IMR-90 (cell line): ENCODE measurements at regions not wholly inside any gene's neighbourhood (a gene's known extent, or its start where the extent isn't known, plus 50 kb on each side); places are given as distances from the start of the nearest gene placed in this dataset.

Source experiments
- ATAC-seq: fragments of 200-7000 bp; cut with Tn5 transposase; 2 replicates; pipeline ENCODE4 v1.9.1; 2020; ENCODE audit warnings: low read depth, mild to moderate bottlenecking, moderate library complexity
- BruUV-seq: library from RNA; stranded (reverse); fragments of 400-500 nt; replicated peaks from 2 replicates; lab custom pipeline; 2021; lab: Mats Ljungman, UMichigan
- CTCF ChIA-PET: fragments of 300-600 bp; formaldehyde crosslinking; extraction: SDS; loops from one replicate; lab custom pipeline; 2021; ENCODE audit warnings: antibody characterized with exemption; lab: Yijun Ruan, JAX
- POLR2A ChIA-PET: fragments of 300-600 bp; sonication (Branson Sonifier 250); formaldehyde crosslinking; loops from one replicate; lab custom pipeline; 2022; ENCODE audit warnings: antibody characterized with exemption; ENCODE audit not compliant: unreplicated experiment; lab: Charles Lee
- DNase-seq: peaks from one replicate; pipeline ENCODE4 v3.0.0; 2013
- H2AFZ ChIP-seq: replicated peaks from 2 replicates; pipeline ENCODE3; 2013; ENCODE audit warnings: low read length, mild to moderate bottlenecking; ENCODE audit not compliant: poor library complexity
- H2AK5ac ChIP-seq: 2 replicates; pipeline ENCODE4 v1.6.1; 2013; ENCODE audit warnings: low read depth, low read length, inconsistent platforms
- H2AK9ac ChIP-seq: replicated peaks from 2 replicates; pipeline ENCODE3; 2013; ENCODE audit warnings: mild to moderate bottlenecking, low read depth, low read length, moderate library complexity; ENCODE audit not compliant: poor library complexity
- H2BK120ac ChIP-seq: 2 replicates; pipeline ENCODE4 v1.6.1; 2013; ENCODE audit warnings: low read depth, low read length, inconsistent platforms
- H2BK15ac ChIP-seq: 3 replicates; pipeline ENCODE4 v1.6.1; 2013; ENCODE audit warnings: low read depth, low read length, inconsistent platforms
- H2BK20ac ChIP-seq: 2 replicates; pipeline ENCODE4 v1.6.1; 2013; ENCODE audit warnings: low read depth, mild to moderate bottlenecking, inconsistent platforms, low read length, moderate library complexity
- H2BK5ac ChIP-seq: 2 replicates; pipeline ENCODE4 v1.6.1; 2013; ENCODE audit warnings: mild to moderate bottlenecking, low read depth, low read length, inconsistent platforms; ENCODE audit not compliant: poor library complexity, severe bottlenecking
- H3K14ac ChIP-seq: replicated peaks from 2 replicates; pipeline ENCODE4 v1.6.1; 2013; ENCODE audit warnings: low read depth, low read length, inconsistent platforms
- H3K18ac ChIP-seq: 2 replicates; pipeline ENCODE4 v1.6.1; 2013; ENCODE audit warnings: low read depth, low read length, control low read depth
- H3K23ac ChIP-seq: 2 replicates; pipeline ENCODE4 v1.6.1; 2013; ENCODE audit warnings: low read depth, low read length, inconsistent platforms
- H3K27ac ChIP-seq: 2 replicates; pipeline ENCODE4 v1.5.1; 2013; ENCODE audit warnings: mild to moderate bottlenecking, control low read depth, low read length; ENCODE audit not compliant: insufficient read depth
- H3K27me3 ChIP-seq: 2 replicates; pipeline ENCODE4 v1.6.1; 2013; ENCODE audit warnings: low read length; ENCODE audit not compliant: control insufficient read depth, insufficient read depth
- H3K36me3 ChIP-seq: 2 replicates; pipeline ENCODE4 v1.6.1; 2013; ENCODE audit warnings: low read length, mixed read lengths; ENCODE audit not compliant: control insufficient read depth, insufficient read depth
- H3K4ac ChIP-seq: 2 replicates; pipeline ENCODE4 v1.6.1; 2013; ENCODE audit warnings: low read depth, low read length, inconsistent platforms
- H3K4me1 ChIP-seq: 2 replicates; pipeline ENCODE4 v1.6.1; 2013; ENCODE audit warnings: low read length, mixed read lengths; ENCODE audit not compliant: control insufficient read depth, insufficient read depth
- H3K4me2 ChIP-seq: 2 replicates; pipeline ENCODE4 v1.6.1; 2013; ENCODE audit warnings: low read depth, mild to moderate bottlenecking, control low read depth, low read length, moderate library complexity
- H3K4me3 ChIP-seq: 2 replicates; pipeline ENCODE4 v1.5.1; 2013; ENCODE audit warnings: low read depth, mild to moderate bottlenecking, control low read depth, low read length, moderate library complexity; ENCODE audit not compliant: insufficient read depth
- H3K56ac ChIP-seq: 2 replicates; pipeline ENCODE4 v1.6.1; 2013; ENCODE audit warnings: low read length, inconsistent platforms; ENCODE audit not compliant: insufficient read depth; ENCODE audit errors: extremely low read depth
- H3K79me1 ChIP-seq, 2 experiments: 2 replicates each; pipeline ENCODE4 v1.6.1; 2013; ENCODE audit warnings: low read length in 2 of 2, inconsistent platforms in 1 of 2, low read depth in 1 of 2
- H3K9ac ChIP-seq: 2 replicates; pipeline ENCODE4 v1.6.1; 2013; ENCODE audit warnings: low read depth, low read length, control low read depth
- H3K9me1 ChIP-seq: 2 replicates; pipeline ENCODE4 v1.6.1; 2013; ENCODE audit warnings: low read length, inconsistent platforms; ENCODE audit not compliant: insufficient read depth
- H3K9me3 ChIP-seq: 2 replicates; pipeline ENCODE4 v1.6.1; 2013; ENCODE audit warnings: low read length; ENCODE audit not compliant: control insufficient read depth, insufficient read depth
- H4K20me1 ChIP-seq: 2 replicates; pipeline ENCODE4 v1.6.1; 2013; ENCODE audit warnings: low read length, inconsistent platforms; ENCODE audit not compliant: insufficient read depth
- H4K5ac ChIP-seq: 2 replicates; pipeline ENCODE4 v1.6.1; 2013; ENCODE audit warnings: mild to moderate bottlenecking, low read depth, low read length, control low read depth
- H4K8ac ChIP-seq, 2 experiments: 2 replicates each; pipeline ENCODE4 v1.6.1; 2013; ENCODE audit warnings: low read depth in 2 of 2, low read length in 2 of 2, control low read depth in 1 of 2, inconsistent platforms in 1 of 2
- H4K91ac ChIP-seq: 2 replicates; pipeline ENCODE4 v1.6.1; 2013; ENCODE audit warnings: low read depth, low read length, inconsistent platforms; ENCODE audit not compliant: insufficient read depth
- FOS ChIP-seq: fragments of 150-350 bp; IDR thresholded peaks from 2 replicates; pipeline ENCODE4 v1.6.1; 2016; ENCODE audit warnings: low read depth, low read length
- MAFK ChIP-seq: IDR thresholded peaks from 2 replicates; pipeline ENCODE4 v1.6.1; 2012; ENCODE audit warnings: low read depth, low read length, improper control_type of control experiment
- RFX5 ChIP-seq: IDR thresholded peaks from 2 replicates; pipeline ENCODE4 v1.8.0; 2012; ENCODE audit warnings: low read depth, mild to moderate bottlenecking, low read length, moderate library complexity
- whole genome bisulfite sequencing, 2 experiments: methylation state at CpG; one replicate each; pipeline versions ENCODE4 v1.1.5 to v1.1.7; 2013; ENCODE audit warnings: missing lambda C conversion rate in 2 of 2; ENCODE audit not compliant: insufficient read length in 1 of 2; ENCODE audit errors: extremely low coverage in 2 of 2; 5-methylcytosine and 5-hydroxymethylcytosine counted together
- dilution Hi-C: fragments of 300-500 bp; cut with HindIII; formaldehyde crosslinking; loops from one replicate; pipeline ENCODE4 v1.14.3; 2018; ENCODE audit warnings: low sequenced_read_pairs; ENCODE audit not compliant: unreplicated experiment
- in situ Hi-C: fragments of 300-500 bp; cut with MboI; formaldehyde crosslinking; loops from 3 replicates; pipeline ENCODE4 v1.14.3; 2019; ENCODE audit warnings: low sequenced_read_pairs, inconsistent platforms, mixed read lengths
- intact Hi-C: fragments of 100-400 bp; cut with micrococcal nuclease; formaldehyde crosslinking; loops from 2 replicates; pipeline ENCODE4 v1.10.0; 2022

- dilution Hi-C loops: no loop called here
- POLR2A ChIA-PET: no interaction called here
- H3K4me3 ChIP-seq: no peak overlapping the region
Observed at GRCh38 chr13:111556496-111556895, 236.1 kb downstream of the TEX29 start.

More at GRCh38 chr13:111556496-111556895, 236.1 kb downstream of the TEX29 start:
- no TSS peak for BruUV-seq
- Histone ChIP-seq H4K5ac (no peak overlapping the region), H3K27me3 (no peaks in the 10 kb centered on the region), H3K27ac (no peak overlapping the region), H3K9ac (no peak overlapping the region), H2AFZ (no peak overlapping the region), H2BK15ac (no peak overlapping the region), H3K4me1 (no peaks in the 10 kb centered on the region), H3K4me2 (no peak overlapping the region), H2BK120ac (no peak overlapping the region), H3K4ac (no peak overlapping the region), H2AK9ac (no peak overlapping the region), H3K9me1 (no peaks in the 10 kb centered on the region), H3K79me1 (no peaks in the 10 kb centered on the region), H2BK5ac (no peak overlapping the region), H3K18ac (no peak overlapping the region), H3K36me3 (no peaks in the 10 kb centered on the region), H3K14ac (no peak overlapping the region), H4K20me1 (no peaks in the 10 kb centered on the region), H3K56ac (no peak overlapping the region), H3K23ac (no peak overlapping the region), H2BK20ac (no peak overlapping the region), H4K8ac (no peak overlapping the region), H3K9me3 (peaks cover 42% of the 10 kb centered on the region), H2AK5ac (no peak overlapping the region), H4K91ac (no peak overlapping the region)
- DNase-seq (no peak), ATAC-seq (no peak)
- CTCF ChIA-PET: no interaction called here
- intact Hi-C loops: no loop called here
- WGBS, 2 experiments: 82% methylated on average over 8 of the region's 13 CpGs; no CpG with 5 or more reads in 1 of the 2 experiments
- in situ Hi-C loops: no loop called here
- TF ChIP-seq MAFK (no peak), RFX5 (no peak), FOS (no peak)
